ENCODE measurements at regions not wholly inside any gene's neighbourhood (a gene's known extent, or its start where the extent isn't known, plus 50 kb on each side); places are given as distances from the start of the nearest gene placed in this dataset.

GRCh38 chr6:105591053-105591452 lies 188.2 kb upstream of the PREP start:
- peak; percentile 67 for ATAC-seq
- no peaks in the 10 kb centered on the region for H3K4me1 ChIP-seq (ENCODE audit: low read depth)
- no peak overlapping the region for H3K4me3 ChIP-seq
- no peaks in the 10 kb centered on the region for H3K36me3 ChIP-seq (ENCODE audit: low read depth)
- H3K9me3 ChIP-seq, result no peaks in the 10 kb centered on the region
- no peak for DNase-seq
- TF ChIP-seq CTCF (IDR thresholded peaks at IDR 0.05), result no peak
- intact Hi-C loops (cut with DNase I, micrococcal nuclease), result no loop called here

- TF ChIP-seq CTCF (IDR thresholded peaks at IDR 0.05), result no peak
- no peaks in the 10 kb centered on the region for H3K36me3 ChIP-seq (ENCODE audit: low read depth)
- no peak for ATAC-seq
- H3K4me1 ChIP-seq (ENCODE audit: low read depth), result no peaks in the 10 kb centered on the region
- DNase-seq, result no peak
- no peaks in the 10 kb centered on the region for H3K9me3 ChIP-seq
- intact Hi-C loops (cut with DNase I, micrococcal nuclease), result no loop called here
- no peak overlapping the region for H3K4me3 ChIP-seq
Measured at GRCh38 chr6:105588123-105588710, 185.3 kb upstream of the PREP start.

GRCh38 chr6:105587349-105588122 lies 184.7 kb upstream of the PREP start:
- Histone ChIP-seq H3K4me1 (ENCODE audit: low read depth) (no peaks in the 10 kb centered on the region), H3K4me3 (no peak overlapping the region), H3K36me3 (ENCODE audit: low read depth) (no peaks in the 10 kb centered on the region), H3K9me3 (no peaks in the 10 kb centered on the region)
- no peak for TF ChIP-seq CTCF (IDR thresholded peaks at IDR 0.05)
- ATAC-seq (no peak), DNase-seq (no peak)
- intact Hi-C loops (cut with DNase I, micrococcal nuclease), result no loop called here

GRCh38 chr6:105578179-105578707 lies 175.4 kb upstream of the PREP start:
- TF ChIP-seq CTCF (IDR thresholded peaks at IDR 0.05), result no peak
- Histone ChIP-seq H3K9me3 (no peaks in the 10 kb centered on the region), H3K4me1 (ENCODE audit: low read depth) (no peaks in the 10 kb centered on the region), H3K4me3 (no peak overlapping the region), H3K36me3 (ENCODE audit: low read depth) (no peaks in the 10 kb centered on the region)
- no peak for ATAC-seq
- DNase-seq, result no peak
- intact Hi-C loops (cut with DNase I, micrococcal nuclease), result no loop called here

GRCh38 chr6:105573556-105573955 lies 170.7 kb upstream of the PREP start:
- no peak overlapping the region for H3K4me3 ChIP-seq
- no peaks in the 10 kb centered on the region for H3K36me3 ChIP-seq (ENCODE audit: low read depth)
- ATAC-seq (no peak), DNase-seq (no peak)
- no peaks in the 10 kb centered on the region for H3K4me1 ChIP-seq (ENCODE audit: low read depth)
- no peak for TF ChIP-seq CTCF (IDR thresholded peaks at IDR 0.05)
- no peaks in the 10 kb centered on the region for H3K9me3 ChIP-seq
- intact Hi-C loops (cut with DNase I, micrococcal nuclease), result no loop called here

Data from mucosa of descending colon (tissue), 3 donors.